A673 (cell line): ENCODE measurements at regions not wholly inside any gene's neighbourhood (a gene's known extent, or its start where the extent isn't known, plus 50 kb on each side); places are given as distances from the start of the nearest gene placed in this dataset.

Experiments
- BruUV-seq: library from RNA; stranded (reverse); fragments of 400-500 nt; replicated peaks from 2 replicates; lab custom pipeline; 2021; lab: Mats Ljungman, UMichigan
- CTCF ChIA-PET: fragments of 300-600 bp; sonication (Branson Sonifier 250); formaldehyde crosslinking; loops from one replicate; lab custom pipeline; 2022; ENCODE audit warnings: antibody characterized with exemption; lab: Charles Lee
- POLR2A ChIA-PET: fragments of 300-600 bp; sonication (Branson Sonifier 250); formaldehyde crosslinking; loops from one replicate; lab custom pipeline; 2022; ENCODE audit warnings: antibody characterized with exemption; ENCODE audit not compliant: low non-redundant PET; lab: Charles Lee
- DNase-seq: peaks from one replicate; pipeline ENCODE4 v3.0.0-alpha.2; 2015; ENCODE audit warnings: low spot score
- H3K27ac ChIP-seq: fragments of 200-600 bp; sonication (generic); 2 replicates; pipeline ENCODE4 v1.5.1; 2016; ENCODE audit warnings: mixed run types, low read depth, mild to moderate bottlenecking, mixed read lengths, antibody characterized with exemption, low read length; ENCODE audit not compliant: poor library complexity, severe bottlenecking
- H3K27me3 ChIP-seq: fragments of 200-600 bp; sonication (generic); replicated peaks from 2 replicates; pipeline ENCODE4 v1.6.1; 2017; ENCODE audit warnings: mixed run types, low read depth, mild to moderate bottlenecking, mixed read lengths, antibody characterized with exemption, low read length; ENCODE audit not compliant: insufficient read depth, poor library complexity
- H3K36me3 ChIP-seq: fragments of 200-600 bp; sonication (generic); 2 replicates; pipeline ENCODE4 v1.6.1; 2016; ENCODE audit warnings: mixed run types, mild to moderate bottlenecking, mixed read lengths, antibody characterized with exemption, low read length; ENCODE audit not compliant: insufficient read depth, poor library complexity, severe bottlenecking
- H3K4me1 ChIP-seq: fragments of 200-600 bp; sonication (generic); 2 replicates; pipeline ENCODE4 v1.6.1; 2017; ENCODE audit warnings: mixed run types, mild to moderate bottlenecking, mixed read lengths, antibody characterized with exemption, low read length; ENCODE audit not compliant: insufficient read depth, poor library complexity, severe bottlenecking
- H3K4me3 ChIP-seq: fragments of 200-600 bp; sonication (generic); 2 replicates; pipeline ENCODE4 v1.5.1; 2016; ENCODE audit warnings: low read depth, mixed run types, mild to moderate bottlenecking, mixed read lengths, low read length; ENCODE audit not compliant: poor library complexity, severe bottlenecking
- H3K9me3 ChIP-seq: fragments of 200-600 bp; sonication (generic); 2 replicates; pipeline ENCODE4 v1.6.1; 2016; ENCODE audit warnings: mixed run types, low read depth, mild to moderate bottlenecking, mixed read lengths, antibody characterized with exemption, low read length; ENCODE audit not compliant: poor library complexity, severe bottlenecking
- CTCF ChIP-seq: fragments of 300-800, 200-600 bp; sonication (generic); conservative IDR thresholded peaks from 2 replicates; pipeline ENCODE4 v1.5.1; 2017; ENCODE audit warnings: low read depth, mild to moderate bottlenecking, antibody characterized with exemption, low read length, moderate library complexity, mixed read lengths
- EZH2 ChIP-seq: fragments of 200-600 bp; sonication (generic); IDR thresholded peaks from 2 replicates; pipeline ENCODE4 v1.6.1; 2017; ENCODE audit warnings: borderline replicate concordance, low read depth, mild to moderate bottlenecking, mixed read lengths, antibody characterized with exemption, low read length; ENCODE audit not compliant: poor library complexity, severe bottlenecking
- intact Hi-C: fragments of 100-400 bp; cut with micrococcal nuclease; formaldehyde crosslinking; loops from one replicate; pipeline ENCODE4 v1.10.0; 2022; ENCODE audit not compliant: unreplicated experiment

- no peak overlapping the region for H3K27ac ChIP-seq
- TF ChIP-seq EZH2 (no peak), CTCF (no peak)
- H3K4me1 ChIP-seq: peaks cover 9% of the 10 kb centered on the region
- no peaks in the 10 kb centered on the region for H3K9me3 ChIP-seq
- no peaks in the 10 kb centered on the region for H3K36me3 ChIP-seq
- ChIA-PET POLR2A (no interaction called here), CTCF (no interaction called here)
- BruUV-seq: no TSS peak
- intact Hi-C loops: no loop called here
- H3K27me3 ChIP-seq: no peaks in the 10 kb centered on the region
- H3K4me3 ChIP-seq: no peak overlapping the region
- no peak for DNase-seq
Observed at GRCh38 chr3:30085486-30085885, 520.9 kb upstream of the TGFBR2 start.

GRCh38 chr3:30091686-30092085 is 514.7 kb upstream of the TGFBR2 start:
- intact Hi-C loops: no loop called here
- H3K27me3 ChIP-seq: no peaks in the 10 kb centered on the region
- no peak overlapping the region for H3K4me3 ChIP-seq
- no TSS peak for BruUV-seq
- peaks cover 9% of the 10 kb centered on the region for H3K4me1 ChIP-seq
- no peak for DNase-seq
- ChIA-PET CTCF (no interaction called here), POLR2A (no interaction called here)
- H3K27ac ChIP-seq: no peak overlapping the region
- H3K9me3 ChIP-seq: no peaks in the 10 kb centered on the region
- TF ChIP-seq CTCF: no peak
- no peak for TF ChIP-seq EZH2
- H3K36me3 ChIP-seq: no peaks in the 10 kb centered on the region

GRCh38 chr3:30097022-30097650 is 509.3 kb upstream of the TGFBR2 start:
- POLR2A ChIA-PET: no interaction called here
- no peak overlapping the region for H3K27ac ChIP-seq
- CTCF ChIA-PET: no interaction called here
- intact Hi-C loops: no loop called here
- DNase-seq: no peak
- TF ChIP-seq EZH2 (no peak), CTCF (no peak)
- peaks cover 5% of the 10 kb centered on the region for H3K4me1 ChIP-seq
- H3K9me3 ChIP-seq: no peaks in the 10 kb centered on the region
- BruUV-seq: no TSS peak
- H3K4me3 ChIP-seq: no peak overlapping the region
- H3K27me3 ChIP-seq: no peaks in the 10 kb centered on the region
- H3K36me3 ChIP-seq: no peaks in the 10 kb centered on the region
